Lower leg skin (tissue), 4 donors: ENCODE measurements at regions not wholly inside any gene's neighbourhood (a gene's known extent, or its start where the extent isn't known, plus 50 kb on each side); places are given as distances from the start of the nearest gene placed in this dataset.
A peak's percentile ranks its signal among the peaks of the same experiment; 100 is the strongest.

Experiments
- DNase-seq, 2 donors: peaks; one replicate each; pipeline ENCODE4 v3.0.0-alpha.2; 2019; ENCODE audit warnings: low spot score in 2 of 2
- H3K4me3 ChIP-seq: fragments of 200-600 bp; sonication (generic); 2 replicates; pipeline ENCODE4 v1.5.1; 2017; ENCODE audit warnings: mild to moderate bottlenecking, low read depth; ENCODE audit not compliant: poor library complexity, severe bottlenecking
- POLR2A ChIP-seq, 2 donors: fragments of 450-650 bp; IDR thresholded peaks; one replicate each; pipeline ENCODE4 v1.6.1; 2016 to 2017; ENCODE audit warnings: antibody characterized with exemption in 2 of 2, mild to moderate bottlenecking in 1 of 2, moderate library complexity in 1 of 2
- WGBS, 2 donors: methylation state at CpG; one replicate each; pipeline ENCODE4 v1.1.5; 2018; 5-methylcytosine and 5-hydroxymethylcytosine counted together
- intact Hi-C: fragments of 100-400 bp; cut with DNase I; formaldehyde crosslinking; loops from one replicate; pipeline ENCODE4 v1.15.0; 2023; ENCODE audit warnings: low total_unique reads
- TF ChIP-seq, protein P1 (sequence below), 3 donors: fragments of 450-650 bp; IDR thresholded peaks; one replicate each; pipeline ENCODE4 v1.5.1; 2016; ENCODE audit warnings: antibody characterized with exemption in 3 of 3, mild to moderate bottlenecking in 3 of 3, moderate library complexity in 2 of 3

GRCh38 chr2:126785862-126786261 is 112.8 kb upstream of the TEX51 start:
- H3K4me3 ChIP-seq = no peak overlapping the region
- 94 to 95% methylated on average over 2 of the region's 2 CpGs for WGBS, 2 donors
- intact Hi-C loops = no loop called here
- TF ChIP-seq, protein P1, sequence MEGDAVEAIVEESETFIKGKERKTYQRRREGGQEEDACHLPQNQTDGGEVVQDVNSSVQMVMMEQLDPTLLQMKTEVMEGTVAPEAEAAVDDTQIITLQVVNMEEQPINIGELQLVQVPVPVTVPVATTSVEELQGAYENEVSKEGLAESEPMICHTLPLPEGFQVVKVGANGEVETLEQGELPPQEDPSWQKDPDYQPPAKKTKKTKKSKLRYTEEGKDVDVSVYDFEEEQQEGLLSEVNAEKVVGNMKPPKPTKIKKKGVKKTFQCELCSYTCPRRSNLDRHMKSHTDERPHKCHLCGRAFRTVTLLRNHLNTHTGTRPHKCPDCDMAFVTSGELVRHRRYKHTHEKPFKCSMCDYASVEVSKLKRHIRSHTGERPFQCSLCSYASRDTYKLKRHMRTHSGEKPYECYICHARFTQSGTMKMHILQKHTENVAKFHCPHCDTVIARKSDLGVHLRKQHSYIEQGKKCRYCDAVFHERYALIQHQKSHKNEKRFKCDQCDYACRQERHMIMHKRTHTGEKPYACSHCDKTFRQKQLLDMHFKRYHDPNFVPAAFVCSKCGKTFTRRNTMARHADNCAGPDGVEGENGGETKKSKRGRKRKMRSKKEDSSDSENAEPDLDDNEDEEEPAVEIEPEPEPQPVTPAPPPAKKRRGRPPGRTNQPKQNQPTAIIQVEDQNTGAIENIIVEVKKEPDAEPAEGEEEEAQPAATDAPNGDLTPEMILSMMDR (IDR thresholded peaks at IDR 0.05) = no peak
- TF ChIP-seq POLR2A (IDR thresholded peaks at IDR 0.05) = no peak
- no peak for DNase-seq

DNA sequence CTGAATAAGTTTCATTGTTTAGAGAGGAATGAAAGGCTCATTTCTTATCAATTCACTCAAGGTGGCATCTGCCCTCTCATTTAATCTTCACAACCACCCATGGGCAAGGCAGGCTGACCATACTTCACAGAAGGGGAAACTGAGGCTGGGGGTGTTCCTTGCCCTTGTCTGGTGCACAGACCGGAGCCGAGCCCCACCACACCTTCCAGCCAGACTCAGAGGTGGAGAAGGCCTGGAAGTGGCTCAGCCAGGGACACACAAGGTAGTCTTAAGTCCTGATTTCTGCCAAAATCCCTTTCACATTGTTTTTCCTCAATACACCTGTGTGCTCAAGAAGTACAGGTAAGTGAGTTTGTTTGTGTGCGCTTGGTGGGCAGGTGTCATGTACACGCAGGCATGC is 111.9 kb upstream of the TEX51 start:
- WGBS, 2 donors = 93 to 94% methylated on average over 4 of the region's 4 CpGs
- intact Hi-C loops = no loop called here
- H3K4me3 ChIP-seq = no peak overlapping the region
- no peak for DNase-seq
- no peak for TF ChIP-seq POLR2A (IDR thresholded peaks at IDR 0.05)
- TF ChIP-seq, protein P1 (IDR thresholded peaks at IDR 0.05) = no peak

DNA sequence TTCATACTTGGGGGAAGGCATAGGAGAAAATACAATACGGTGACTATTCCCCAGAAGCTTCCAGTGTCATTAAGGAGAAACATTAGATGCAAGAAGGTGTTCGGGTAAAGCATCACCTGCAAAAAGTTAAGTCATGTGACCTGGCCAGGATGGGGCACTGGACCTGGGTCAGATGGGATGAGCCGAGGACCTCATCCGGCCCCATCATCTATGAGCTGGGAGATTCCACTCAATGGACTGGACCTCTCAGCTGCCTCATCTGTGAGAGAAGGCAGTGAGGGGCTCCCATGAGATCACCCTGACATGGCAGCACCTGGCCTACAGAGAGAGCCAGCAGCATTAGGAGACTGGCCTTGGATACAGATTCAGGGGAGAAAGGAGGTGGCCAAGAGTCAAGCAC is 111.4 kb upstream of the TEX51 start:
- TF ChIP-seq, protein P1 (IDR thresholded peaks at IDR 0.05) = no peak
- no peak for TF ChIP-seq POLR2A (IDR thresholded peaks at IDR 0.05)
- intact Hi-C loops = no loop called here
- no peak overlapping the region for H3K4me3 ChIP-seq
- WGBS, 2 donors = 87 to 98% methylated on average over 4 of the region's 4 CpGs
- peak in 1 of 2 donors; percentile 32 for DNase-seq

DNA sequence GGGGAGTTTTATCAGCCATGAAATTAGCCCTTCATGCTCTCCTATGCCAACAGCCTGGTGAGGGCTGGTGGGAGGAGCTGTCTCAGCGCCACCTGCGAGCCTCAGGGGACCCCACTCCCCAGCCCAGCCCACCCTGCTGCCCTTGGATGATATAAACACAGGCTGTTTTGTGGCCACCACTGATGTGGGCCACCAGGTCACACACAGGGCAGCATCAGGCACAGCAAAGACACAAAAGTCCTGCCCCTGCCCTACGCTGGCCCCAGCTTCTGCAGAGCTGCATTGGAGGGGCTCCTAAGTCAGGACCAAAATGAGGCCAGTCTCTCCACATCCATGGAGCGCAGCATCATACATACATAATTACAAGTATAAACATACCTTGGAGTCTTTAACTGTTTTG is 110.6 kb upstream of the TEX51 start:
- no peak for TF ChIP-seq POLR2A (IDR thresholded peaks at IDR 0.05)
- TF ChIP-seq, protein P1 (IDR thresholded peaks at IDR 0.05) = no peak
- H3K4me3 ChIP-seq = no peak overlapping the region
- intact Hi-C loops = no loop called here
- 84 to 89% methylated on average over 2 to 4 of the region's 4 CpGs for WGBS, 2 donors
- DNase-seq = peak in 1 of 2 donors; percentile 68

GRCh38 chr2:126788652-126789051 is 110.0 kb upstream of the TEX51 start:
- intact Hi-C loops = no loop called here
- peak in 1 of 2 donors; percentile 49 for DNase-seq
- no peak overlapping the region for H3K4me3 ChIP-seq
- TF ChIP-seq POLR2A (IDR thresholded peaks at IDR 0.05) = no peak
- TF ChIP-seq, protein P1 (IDR thresholded peaks at IDR 0.05) = no peak
- 68 to 77% methylated on average over 4 of the region's 4 CpGs for WGBS, 2 donors
